Fibroblast of skin of right biceps (primary cell): ENCODE measurements at regions not wholly inside any gene's neighbourhood (a gene's known extent, or its start where the extent isn't known, plus 50 kb on each side); places are given as distances from the start of the nearest gene placed in this dataset.
"Not testable (repeated sequence)": the region's sequence is repeated elsewhere in the genome, so short reads cannot be mapped to it uniquely, and the experiment has no call there.

ENCODE experiments used
- DNase-seq: peaks from one replicate; pipeline ENCODE4 v3.0.0-alpha.2; 2013

DNA sequence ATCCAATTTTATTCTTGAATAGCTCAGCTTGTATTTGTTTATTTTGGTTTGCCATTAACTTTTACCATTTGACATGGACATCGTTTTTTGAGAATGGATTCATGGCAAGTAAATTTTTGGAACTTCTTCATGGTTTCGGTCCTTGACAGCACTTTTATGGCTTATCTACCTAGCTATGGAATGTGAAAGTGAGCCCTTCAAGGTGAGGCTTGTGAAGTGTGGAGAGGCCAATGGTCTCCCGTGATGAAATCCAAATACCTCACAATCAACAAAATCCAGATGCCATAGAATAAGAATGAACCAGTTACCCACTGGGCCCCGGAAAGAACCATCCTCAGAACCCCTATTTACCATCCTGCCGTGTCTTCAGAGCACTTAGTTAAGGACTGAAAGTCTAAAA, 978.8 kb downstream of the FSCB start:
- no peak for DNase-seq

DNA sequence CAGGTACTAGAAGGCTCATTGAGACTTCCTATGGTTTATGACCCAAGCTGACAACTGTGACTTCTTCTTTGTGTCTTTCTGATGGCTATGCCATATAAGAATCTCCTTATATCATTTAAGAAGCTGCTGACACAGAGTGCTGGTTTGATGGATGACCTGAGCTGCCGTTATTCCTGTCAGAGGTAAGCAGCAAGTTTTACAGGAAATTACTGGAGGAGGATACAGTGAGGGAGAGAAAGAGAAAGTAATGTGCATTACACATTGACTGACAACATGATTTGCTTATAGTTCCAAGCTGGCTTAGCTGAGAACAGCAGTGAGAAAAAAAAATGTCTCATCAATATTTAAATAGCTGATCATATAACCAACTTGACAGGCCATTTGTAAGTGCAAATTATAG, 981.4 kb downstream of the FSCB start:
- DNase-seq, result no peak

DNA sequence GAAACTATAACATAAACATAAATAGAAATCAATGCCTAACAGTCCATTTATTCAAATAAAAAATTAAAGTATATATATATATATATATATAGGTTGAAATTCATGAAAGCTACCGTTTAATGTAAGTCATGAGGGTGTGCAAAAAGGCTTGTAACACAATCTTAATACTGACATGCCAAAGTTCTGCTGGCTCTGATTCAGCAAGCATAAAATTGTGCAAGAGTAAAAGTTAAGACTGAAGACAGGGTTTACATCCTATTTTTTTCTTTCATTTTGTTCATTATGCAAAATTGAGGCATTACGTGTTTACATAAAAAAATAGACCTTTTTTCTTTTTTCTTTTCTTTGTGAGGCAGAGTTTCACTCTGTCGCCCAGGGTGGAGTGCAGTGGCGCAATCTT, 984.2 kb downstream of the FSCB start:
- DNase-seq, result no peak

DNA sequence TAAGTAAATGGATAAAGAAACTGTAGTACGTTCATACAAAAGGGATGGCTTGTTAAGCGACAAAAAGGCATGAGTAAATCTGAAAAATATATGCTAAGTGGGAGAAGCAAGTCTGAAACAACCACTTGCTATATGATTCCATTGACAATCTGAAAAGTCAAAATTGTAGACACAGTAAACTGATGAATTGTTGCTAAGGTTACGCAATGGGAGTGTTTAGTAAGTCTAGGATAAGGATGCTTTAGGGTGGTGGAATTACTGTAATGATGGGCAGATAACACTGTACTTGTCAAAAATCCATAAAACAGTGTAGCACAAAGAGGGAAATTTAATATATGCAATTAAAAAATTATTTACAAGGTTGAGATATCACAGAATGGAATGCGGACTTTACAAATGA, 984.9 kb downstream of the FSCB start:
- DNase-seq, result no peak

DNA sequence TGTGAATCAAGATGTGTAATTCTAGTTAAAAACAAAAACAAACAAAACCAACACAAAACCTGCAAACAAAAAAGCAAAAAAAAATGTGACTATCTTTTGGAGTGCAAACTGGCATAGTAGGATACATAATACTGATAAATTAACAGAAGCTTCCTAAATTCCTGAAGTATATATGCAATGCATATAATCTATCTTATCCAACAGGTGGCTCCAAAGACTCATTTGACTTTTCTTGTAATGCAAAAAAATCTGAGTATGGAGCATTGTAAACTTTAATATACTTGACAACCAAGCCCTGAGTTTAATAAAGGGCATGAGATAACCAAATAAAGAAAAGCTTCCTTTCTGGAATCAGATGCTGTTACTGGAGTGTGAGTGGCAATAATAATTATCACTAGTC, 1003.6 kb downstream of the FSCB start:
- DNase-seq, result no peak

DNA sequence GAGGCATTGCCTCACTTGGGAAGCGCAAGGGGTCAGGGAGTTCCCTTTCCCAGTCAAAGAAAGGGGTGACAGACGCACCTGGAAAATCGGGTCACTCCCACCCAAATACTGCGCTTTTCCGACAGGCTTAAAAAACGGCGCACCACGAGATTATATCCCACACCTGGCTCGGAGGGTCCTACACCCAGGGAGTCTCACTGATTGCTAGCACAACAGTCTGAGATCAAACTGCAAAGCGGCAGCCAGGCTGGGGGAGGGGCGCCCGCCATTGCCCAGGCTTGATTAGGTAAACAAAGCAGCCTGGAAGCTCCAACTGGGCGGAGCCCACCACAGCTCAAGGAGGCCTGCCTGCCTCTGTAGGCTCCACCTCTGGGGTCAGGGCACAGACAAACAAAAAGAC, 1014.7 kb downstream of the FSCB start:
- not testable (repeated sequence) for DNase-seq

DNA sequence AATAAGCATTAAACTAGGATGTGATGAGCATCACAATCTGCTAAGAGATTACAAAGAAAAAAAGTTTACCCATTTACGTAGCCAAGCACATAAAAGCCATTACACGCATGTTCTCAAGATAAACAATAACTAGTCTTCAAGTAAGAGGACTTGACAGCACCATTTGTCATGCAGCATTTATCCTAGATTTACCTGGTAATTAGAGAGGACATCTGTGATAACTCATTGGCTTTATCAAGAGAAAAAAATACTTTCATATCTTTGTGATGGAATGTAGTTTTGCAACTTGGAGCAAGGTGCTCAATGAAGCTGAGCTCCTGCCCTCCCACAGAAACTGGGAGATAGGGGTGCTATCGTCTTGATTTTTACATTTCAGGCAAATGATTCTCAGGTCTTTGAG, 1023.7 kb downstream of the FSCB start:
- no peak for DNase-seq

DNA sequence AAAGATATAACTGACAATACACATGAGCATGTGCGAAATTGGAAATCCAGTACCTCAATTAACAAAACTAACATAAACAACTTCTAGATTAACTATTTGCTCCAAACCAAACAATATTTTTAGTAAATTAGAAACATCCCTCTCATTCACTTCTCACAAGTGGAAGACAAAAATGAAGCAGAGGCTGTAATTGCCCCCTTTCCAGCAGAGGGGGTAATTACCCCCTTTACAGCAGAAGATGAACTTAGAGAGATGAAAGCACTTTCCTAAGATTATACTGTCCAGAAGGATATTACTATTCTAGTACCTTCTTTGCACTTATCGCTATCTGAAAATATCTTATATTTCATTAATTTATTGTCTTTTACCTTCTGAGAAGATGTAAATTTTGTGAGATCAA, 1025.2 kb downstream of the FSCB start:
- DNase-seq, result no peak

DNA sequence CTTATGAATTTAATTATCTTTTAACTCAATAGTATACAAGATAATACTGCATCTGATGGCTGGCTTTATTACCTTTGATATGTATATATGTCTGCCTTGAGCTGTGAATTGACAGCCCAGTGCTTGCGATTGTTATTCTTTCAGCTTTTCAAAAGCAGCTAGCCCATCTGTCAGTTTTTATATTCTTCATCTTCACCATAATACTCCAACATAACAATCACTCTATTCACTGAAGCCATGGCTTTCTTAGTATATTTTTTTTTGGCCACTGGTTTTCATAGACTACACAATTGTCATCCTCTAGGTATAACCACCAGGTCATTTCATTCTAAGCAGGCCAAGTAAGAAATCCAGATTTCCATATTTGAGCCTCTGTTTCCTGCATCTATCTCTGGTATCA, 1026.1 kb downstream of the FSCB start:
- no peak for DNase-seq

DNA sequence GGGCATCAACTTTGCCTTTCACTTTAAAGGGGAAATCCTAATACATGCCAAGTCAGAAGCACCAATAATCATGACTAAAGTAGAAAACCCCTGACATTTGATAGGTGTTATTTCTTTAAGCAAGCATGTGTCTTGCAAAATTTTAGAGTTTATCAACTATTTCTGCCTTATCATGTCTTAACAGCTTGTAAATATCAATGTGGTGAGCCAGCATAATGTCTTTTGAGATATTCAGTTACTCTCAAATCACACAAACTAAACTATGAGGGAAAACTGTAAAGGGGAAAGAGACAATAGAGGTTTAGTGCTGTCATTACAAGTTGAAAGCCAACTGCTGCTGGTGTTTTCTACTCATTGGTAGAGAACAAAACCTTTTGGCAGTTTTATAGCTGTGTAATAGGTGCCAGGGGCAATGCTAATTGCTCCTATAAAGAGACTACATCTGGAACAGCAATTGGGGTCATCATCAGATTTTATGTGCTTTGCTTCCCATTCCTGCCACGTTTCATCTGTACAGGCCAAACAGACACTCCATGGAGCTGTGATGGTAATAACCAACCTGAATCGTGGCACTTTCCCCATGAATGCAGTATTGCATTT, 1027.4 kb downstream of the FSCB start:
- DNase-seq, result no peak

DNA sequence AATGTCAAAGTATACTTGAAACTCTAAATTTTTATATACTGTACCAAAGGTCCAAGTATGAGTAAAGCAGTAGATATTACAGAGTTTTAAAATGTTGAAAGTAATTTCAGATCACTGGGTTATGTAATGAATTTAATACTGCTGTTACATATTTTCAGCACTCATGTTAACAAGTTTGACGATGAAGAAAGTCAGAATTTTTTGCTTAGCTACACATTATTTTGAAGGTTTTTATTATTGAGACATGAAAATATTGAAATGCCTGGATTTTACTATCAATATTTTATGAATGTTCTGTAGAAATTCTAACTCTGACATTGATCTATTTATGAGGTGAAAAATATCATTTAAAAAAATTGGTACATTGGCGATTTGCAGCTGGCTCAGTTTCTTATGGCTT, 1030.3 kb downstream of the FSCB start:
- no peak for DNase-seq

DNA sequence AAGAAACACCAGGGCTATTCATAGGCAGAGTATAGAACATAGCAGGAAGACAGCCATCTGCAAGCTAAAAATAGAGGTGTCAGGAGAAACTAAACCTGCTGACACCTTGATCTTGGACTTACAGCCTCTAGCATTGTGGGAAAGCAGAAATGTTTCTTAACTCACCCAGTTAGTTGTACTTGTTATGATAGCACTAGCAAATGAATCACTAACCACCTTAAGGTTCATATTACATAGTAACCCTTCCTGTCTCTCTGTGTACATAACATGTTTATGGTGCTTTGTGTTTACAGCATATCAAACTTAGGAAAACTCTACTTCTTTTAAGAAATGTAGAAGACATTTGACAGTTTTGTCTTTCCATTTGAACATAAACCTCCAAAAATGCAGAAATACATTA, 1031.3 kb downstream of the FSCB start:
- no peak for DNase-seq

DNA sequence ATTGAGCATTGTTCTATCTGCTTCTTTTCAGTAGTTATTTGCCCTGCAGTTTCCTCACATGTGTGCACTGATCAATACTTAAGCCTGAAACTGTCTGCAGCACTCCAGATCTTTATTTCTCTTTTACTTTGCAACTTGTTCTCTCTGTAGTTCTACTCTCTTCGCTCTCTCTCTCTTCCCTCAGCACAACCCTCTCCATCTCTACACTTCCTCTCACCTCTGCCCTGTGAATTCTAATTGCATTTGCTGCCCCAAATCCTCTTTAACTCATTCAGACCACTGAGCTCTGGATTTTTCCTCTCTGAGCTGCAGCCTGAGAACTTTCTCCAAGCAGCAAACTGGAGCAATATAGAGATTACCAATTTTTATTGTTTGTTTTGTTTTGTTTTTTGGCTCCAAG, 1035.5 kb downstream of the FSCB start:
- DNase-seq, result no peak

DNA sequence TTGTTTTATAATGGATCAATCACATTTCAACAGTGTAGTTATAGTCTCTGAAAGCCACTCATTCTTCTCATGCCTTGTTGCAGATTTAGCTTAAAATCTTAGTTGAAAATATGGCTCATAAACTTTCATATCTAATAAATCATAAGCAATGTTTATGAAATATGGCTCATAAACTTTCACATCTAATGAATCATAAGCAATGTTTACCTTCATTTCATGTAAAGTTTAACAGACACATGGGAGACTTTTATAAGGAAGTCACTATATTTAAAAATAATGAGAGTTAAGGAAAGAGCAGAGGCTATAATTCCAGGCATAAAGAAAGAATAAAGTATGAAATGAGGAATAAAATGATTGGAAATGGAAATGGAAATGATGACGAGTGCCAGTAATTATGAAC, 1042.1 kb downstream of the FSCB start:
- DNase-seq, result no peak

DNA sequence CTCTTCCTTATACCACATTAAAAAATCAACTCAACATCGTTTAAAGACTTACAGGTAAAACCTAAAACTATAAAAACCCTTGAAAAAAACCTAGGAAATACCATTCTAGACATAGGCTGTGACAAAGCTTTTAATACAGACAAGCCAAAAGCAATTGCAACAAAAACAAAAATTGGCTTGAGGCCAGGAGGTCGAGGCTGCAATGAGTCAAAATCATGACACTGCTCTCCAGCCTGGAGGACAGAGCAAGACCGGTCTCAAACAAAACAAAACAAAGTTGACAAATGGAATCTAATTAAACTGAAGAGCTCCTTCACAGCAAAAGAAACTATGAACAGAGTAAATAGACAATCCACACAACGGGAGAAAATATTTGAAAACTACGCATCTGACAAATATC, 1057.8 kb downstream of the FSCB start:
- DNase-seq, result no peak

DNA sequence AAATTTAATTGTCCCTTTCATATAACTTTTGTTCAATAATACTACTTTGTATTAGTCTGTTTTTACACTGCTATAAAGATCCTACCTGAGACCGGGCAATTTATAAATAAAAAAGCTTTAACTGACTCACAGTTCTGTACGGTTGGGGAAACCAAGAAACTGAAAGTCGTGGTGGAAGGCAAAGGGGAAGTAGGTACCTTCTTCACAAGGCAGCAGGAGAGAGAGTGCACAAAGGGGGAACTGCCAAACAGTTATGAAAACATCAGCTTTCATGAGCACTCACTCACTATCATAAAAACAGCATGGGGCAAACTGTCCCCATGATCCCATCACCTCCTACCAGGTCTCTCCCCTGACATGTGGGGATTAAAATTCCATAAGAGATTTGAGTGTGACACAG, 1069.0 kb downstream of the FSCB start:
- no peak for DNase-seq

DNA sequence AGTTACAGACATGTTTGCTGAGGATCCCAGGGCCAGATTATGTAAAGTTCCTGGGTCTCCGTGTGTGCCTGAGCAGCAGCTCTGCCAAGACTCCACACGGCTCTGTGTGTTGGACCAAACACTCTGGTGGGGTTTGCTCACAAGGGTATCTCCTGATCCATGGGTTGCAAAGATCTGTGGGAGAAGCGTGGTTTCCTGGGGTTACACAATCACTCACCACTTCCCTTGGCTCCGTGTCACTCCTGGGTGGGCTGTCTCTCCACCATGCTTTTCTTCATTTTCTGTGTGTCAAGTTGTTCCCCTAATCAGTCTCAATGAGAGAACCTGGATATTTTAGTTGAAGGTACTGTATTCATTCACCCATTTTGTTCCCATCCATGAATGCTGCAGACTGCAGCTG, 1088.8 kb downstream of the FSCB start:
- DNase-seq, result no peak

DNA sequence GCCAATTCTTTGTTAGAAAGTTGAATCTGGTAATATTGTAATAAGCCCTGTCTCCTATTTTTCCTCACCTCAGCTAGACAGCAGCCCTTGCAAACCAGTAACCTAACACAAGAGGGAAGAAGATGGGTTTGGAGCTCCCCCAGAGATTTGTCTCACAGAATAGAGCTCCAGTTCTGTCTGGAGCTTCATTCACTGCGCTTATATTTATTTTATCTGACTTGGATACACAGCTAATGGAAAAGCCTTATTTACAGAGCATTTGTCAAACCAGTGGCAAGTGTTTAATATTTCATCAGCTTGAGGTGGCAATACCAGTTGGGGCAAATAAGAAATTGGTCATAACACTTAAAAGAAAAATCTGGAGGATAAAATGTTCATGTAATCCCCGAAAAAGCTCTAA, 1094.0 kb downstream of the FSCB start:
- no peak for DNase-seq

DNA sequence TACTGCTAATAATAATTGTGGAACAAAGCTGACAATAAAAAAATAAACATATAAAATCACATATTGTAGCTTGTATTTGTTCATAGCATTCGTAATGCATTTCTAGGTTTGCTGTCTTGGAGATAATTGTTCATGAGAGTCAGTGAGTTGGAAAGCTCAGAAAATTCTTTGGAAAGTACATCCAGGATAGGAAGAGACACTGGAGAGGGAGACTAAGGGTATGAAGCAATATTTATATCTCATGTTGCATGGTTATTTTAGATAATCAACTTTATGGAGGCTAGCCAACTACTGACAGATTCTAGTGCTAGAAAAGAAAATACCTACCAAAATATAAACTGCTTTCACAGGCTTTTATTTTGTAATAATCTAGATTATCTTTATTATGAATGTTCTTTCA, 1095.2 kb downstream of the FSCB start:
- DNase-seq, result no peak

DNA sequence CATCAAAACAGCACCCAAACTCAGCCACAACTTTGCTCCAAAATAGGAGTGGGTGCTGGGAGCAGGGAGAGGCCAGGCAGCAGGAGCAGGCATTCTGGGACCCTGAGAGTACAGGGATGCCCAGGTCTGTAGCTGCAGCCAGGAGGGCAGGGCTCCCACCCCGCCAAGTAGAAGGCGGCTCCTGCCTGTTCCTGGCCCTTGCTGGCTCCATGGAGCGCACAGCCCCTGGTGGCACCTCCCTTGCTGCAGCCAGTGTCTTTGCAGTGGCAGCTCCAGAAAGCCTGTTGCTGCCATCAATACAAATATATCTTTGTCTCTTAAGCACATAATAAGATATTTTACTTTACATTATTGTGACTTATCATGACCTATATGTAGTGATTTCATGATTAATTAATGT, 1096.5 kb downstream of the FSCB start:
- no peak for DNase-seq

DNA sequence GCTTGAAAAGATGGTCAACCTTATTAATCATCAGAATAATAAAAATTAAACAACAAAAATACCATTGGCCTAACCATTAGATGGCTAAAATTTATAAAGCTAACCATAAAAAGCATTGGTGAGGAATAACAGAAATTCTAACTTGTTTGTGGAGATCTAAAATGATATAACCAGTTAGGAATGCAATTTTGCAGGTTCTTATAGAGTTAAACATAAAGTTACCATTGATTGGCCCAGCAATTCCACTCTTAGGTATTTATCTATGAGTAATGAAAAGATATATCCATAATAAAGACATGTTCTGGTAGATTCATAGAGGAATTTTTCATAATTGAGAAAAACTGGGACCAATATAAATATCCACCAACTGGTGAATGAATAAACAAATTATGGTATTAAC, 1098.6 kb downstream of the FSCB start:
- no peak for DNase-seq

DNA sequence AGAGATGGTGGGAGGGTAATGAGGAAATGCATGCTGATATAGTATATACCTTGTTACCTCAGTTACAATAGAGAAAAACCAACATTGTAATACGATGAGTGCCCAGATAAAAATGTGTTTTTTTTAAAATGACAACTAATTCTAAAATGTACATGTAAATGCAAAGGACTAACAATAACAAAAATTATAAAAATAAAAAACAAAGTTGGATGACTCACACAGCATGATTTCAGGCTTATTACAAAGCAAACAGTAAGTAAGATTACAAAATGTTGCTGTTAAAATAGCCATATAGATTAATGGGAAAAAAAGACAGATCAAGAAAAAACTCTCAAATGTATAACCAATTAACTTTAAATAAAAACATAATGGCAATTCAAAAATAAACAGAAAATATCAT, 1099.4 kb downstream of the FSCB start:
- no peak for DNase-seq

DNA sequence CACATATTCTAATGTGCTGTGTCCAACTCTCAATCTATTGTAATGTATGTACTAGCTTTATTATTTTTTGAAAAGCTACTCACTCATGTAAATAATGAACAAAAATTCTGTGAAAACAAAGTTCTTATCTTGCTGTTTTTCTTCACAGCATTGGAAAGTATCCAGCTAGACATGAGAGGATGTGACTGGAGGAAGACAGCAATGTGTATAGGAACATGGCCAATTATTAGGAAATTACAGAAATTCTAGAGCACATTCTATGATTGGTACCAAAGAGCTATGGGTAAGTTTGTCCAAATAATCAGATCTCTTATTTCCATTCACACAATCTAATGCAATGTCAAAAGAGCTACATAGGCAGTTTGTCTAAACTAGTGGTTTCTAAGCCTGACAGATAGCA, 1100.2 kb downstream of the FSCB start:
- no peak for DNase-seq

DNA sequence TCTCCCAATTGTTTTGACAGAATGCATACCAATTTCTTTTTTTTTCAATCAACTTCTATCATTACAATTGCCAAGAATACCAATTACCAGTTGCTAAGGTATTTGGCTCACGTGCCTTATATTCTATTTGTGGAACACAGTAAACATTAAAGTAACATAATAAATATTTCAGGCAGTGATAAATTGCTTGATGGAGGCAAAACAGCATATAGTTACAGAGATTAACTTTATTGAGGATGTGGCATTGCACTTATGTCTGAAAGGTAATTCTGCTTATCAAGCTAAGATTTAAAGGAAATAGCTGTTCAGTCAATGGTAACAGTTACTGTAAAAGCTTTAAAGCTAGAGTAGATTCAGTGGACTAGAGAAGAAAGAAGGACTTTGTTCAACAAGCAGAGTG, 1107.8 kb downstream of the FSCB start:
- DNase-seq, result no peak

DNA sequence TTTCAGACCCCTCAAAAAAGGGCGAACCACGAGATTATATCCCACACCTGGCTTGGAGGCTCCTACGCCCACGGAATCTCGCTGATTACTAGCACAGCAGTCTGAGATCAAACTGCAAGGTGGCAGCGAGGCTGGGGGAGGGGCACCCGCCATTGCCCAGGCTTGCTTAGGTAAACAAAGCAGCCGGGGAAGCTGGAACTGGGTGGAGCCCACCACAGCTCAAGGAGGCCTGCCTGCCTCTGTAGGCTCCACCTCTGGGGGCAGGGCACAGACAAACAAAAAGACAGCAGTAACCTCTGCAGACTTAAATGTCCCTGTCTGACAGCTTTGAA, 1136.6 kb downstream of the FSCB start:
- DNase-seq, result not testable (repeated sequence)
